ENCODE measurements at regions not wholly inside any gene's neighbourhood (a gene's known extent, or its start where the extent isn't known, plus 50 kb on each side); places are given as distances from the start of the nearest gene placed in this dataset.
"Not testable (repeated sequence)": the region's sequence is repeated elsewhere in the genome, so short reads cannot be mapped to it uniquely, and the experiment has no call there.

- H3K4me1 Mint-ChIP-seq (ENCODE audit: low read depth): no peaks in the 10 kb centered on the region
- peaks cover 11% of the 10 kb centered on the region for H3K27me3 Mint-ChIP-seq
- H3K27ac Mint-ChIP-seq: no peak overlapping the region
- no peaks in the 10 kb centered on the region for H3K9me3 Mint-ChIP-seq
- no peaks in the 10 kb centered on the region for H3K36me3 Mint-ChIP-seq (ENCODE audit: low read depth)
- no peak overlapping the region for H3K4me3 Mint-ChIP-seq
Measured at GRCh38 chr12:105466901-105467598, 136.6 kb downstream of the C12orf75 start.

GRCh38 chr12:105467710-105468366 lies 137.3 kb downstream of the C12orf75 start:
- Mint-ChIP-seq H3K4me1 (ENCODE audit: low read depth) (no peaks in the 10 kb centered on the region), H3K27me3 (peaks cover 11% of the 10 kb centered on the region), H3K27ac (no peak overlapping the region), H3K36me3 (ENCODE audit: low read depth) (no peaks in the 10 kb centered on the region), H3K4me3 (no peak overlapping the region), H3K9me3 (no peaks in the 10 kb centered on the region)

- H3K9me3 Mint-ChIP-seq: no peaks in the 10 kb centered on the region
- peaks cover 11% of the 10 kb centered on the region for H3K27me3 Mint-ChIP-seq
- no peak overlapping the region for H3K27ac Mint-ChIP-seq
- H3K4me3 Mint-ChIP-seq: no peak overlapping the region
- H3K4me1 Mint-ChIP-seq (ENCODE audit: low read depth): no peaks in the 10 kb centered on the region
- H3K36me3 Mint-ChIP-seq (ENCODE audit: low read depth): no peaks in the 10 kb centered on the region
Measured at GRCh38 chr12:105468464-105468863, 138.0 kb downstream of the C12orf75 start.

- no peaks in the 10 kb centered on the region for H3K36me3 Mint-ChIP-seq (ENCODE audit: low read depth)
Measured at GRCh38 chr12:105469211-105469610, 138.7 kb downstream of the C12orf75 start.

GRCh38 chr12:105469701-105470100 lies 139.2 kb downstream of the C12orf75 start:
- H3K36me3 Mint-ChIP-seq (ENCODE audit: low read depth): no peaks in the 10 kb centered on the region
- H3K27ac Mint-ChIP-seq: no peak overlapping the region
- H3K9me3 Mint-ChIP-seq: no peaks in the 10 kb centered on the region
- peaks cover 8% of the 10 kb centered on the region for H3K27me3 Mint-ChIP-seq
- no peak overlapping the region for H3K4me3 Mint-ChIP-seq
- H3K4me1 Mint-ChIP-seq (ENCODE audit: low read depth): no peaks in the 10 kb centered on the region

More at GRCh38 chr12:105469211-105469610, 138.7 kb downstream of the C12orf75 start:
- H3K9me3 Mint-ChIP-seq: no peaks in the 10 kb centered on the region
- no peak overlapping the region for H3K27ac Mint-ChIP-seq
- no peaks in the 10 kb centered on the region for H3K4me1 Mint-ChIP-seq (ENCODE audit: low read depth)
- peaks cover 8% of the 10 kb centered on the region for H3K27me3 Mint-ChIP-seq
- H3K4me3 Mint-ChIP-seq: no peak overlapping the region

GRCh38 chr12:105470102-105470501 lies 139.6 kb downstream of the C12orf75 start:
- Mint-ChIP-seq H3K9me3 (no peaks in the 10 kb centered on the region), H3K27me3 (peaks cover 7% of the 10 kb centered on the region), H3K36me3 (ENCODE audit: low read depth) (no peaks in the 10 kb centered on the region), H3K4me1 (ENCODE audit: low read depth) (no peaks in the 10 kb centered on the region), H3K27ac (no peak overlapping the region), H3K4me3 (no peak overlapping the region)

- peaks cover 4% of the 10 kb centered on the region for H3K27me3 Mint-ChIP-seq
- no peaks in the 10 kb centered on the region for H3K9me3 Mint-ChIP-seq
- no peaks in the 10 kb centered on the region for H3K4me1 Mint-ChIP-seq (ENCODE audit: low read depth)
- no peak overlapping the region for H3K4me3 Mint-ChIP-seq
- no peak overlapping the region for H3K27ac Mint-ChIP-seq
- H3K36me3 Mint-ChIP-seq (ENCODE audit: low read depth): no peaks in the 10 kb centered on the region
Measured at GRCh38 chr12:105470601-105471000, 140.1 kb downstream of the C12orf75 start.

- Mint-ChIP-seq H3K27ac (no peak overlapping the region), H3K9me3 (no peaks in the 10 kb centered on the region), H3K36me3 (ENCODE audit: low read depth) (no peaks in the 10 kb centered on the region), H3K27me3 (peaks cover 8% of the 10 kb centered on the region), H3K4me1 (ENCODE audit: low read depth) (no peaks in the 10 kb centered on the region), H3K4me3 (no peak overlapping the region)
Measured at GRCh38 chr12:105474672-105475071, 144.2 kb downstream of the C12orf75 start.

GRCh38 chr12:105476616-105477015 lies 146.1 kb downstream of the C12orf75 start:
- Mint-ChIP-seq H3K4me1 (ENCODE audit: low read depth) (no peaks in the 10 kb centered on the region), H3K27ac (no peak overlapping the region), H3K36me3 (ENCODE audit: low read depth) (no peaks in the 10 kb centered on the region), H3K27me3 (peaks cover 8% of the 10 kb centered on the region), H3K4me3 (no peak overlapping the region), H3K9me3 (no peaks in the 10 kb centered on the region)

- Mint-ChIP-seq H3K4me1 (ENCODE audit: low read depth) (no peaks in the 10 kb centered on the region), H3K4me3 (no peak overlapping the region), H3K9me3 (no peaks in the 10 kb centered on the region), H3K27ac (no peak overlapping the region), H3K27me3 (peaks cover 8% of the 10 kb centered on the region), H3K36me3 (ENCODE audit: low read depth) (no peaks in the 10 kb centered on the region)
Measured at GRCh38 chr12:105477873-105478272, 147.4 kb downstream of the C12orf75 start.

GRCh38 chr12:105478788-105479187 lies 148.3 kb downstream of the C12orf75 start:
- H3K4me3 Mint-ChIP-seq; H3K36me3 Mint-ChIP-seq (ENCODE audit: low read depth); H3K4me1 Mint-ChIP-seq (ENCODE audit: low read depth); H3K9me3 Mint-ChIP-seq; H3K27ac Mint-ChIP-seq; H3K27me3 Mint-ChIP-seq: not testable (repeated sequence)

GRCh38 chr12:105479710-105480109 lies 149.2 kb downstream of the C12orf75 start:
- Mint-ChIP-seq H3K4me3 (no peak overlapping the region), H3K4me1 (ENCODE audit: low read depth) (no peaks in the 10 kb centered on the region), H3K36me3 (ENCODE audit: low read depth) (no peaks in the 10 kb centered on the region), H3K27ac (no peak overlapping the region), H3K9me3 (no peaks in the 10 kb centered on the region), H3K27me3 (peaks cover 5% of the 10 kb centered on the region)

- H3K4me3 Mint-ChIP-seq: no peak overlapping the region
- H3K27ac Mint-ChIP-seq: no peak overlapping the region
- H3K36me3 Mint-ChIP-seq (ENCODE audit: low read depth): no peaks in the 10 kb centered on the region
- peaks cover 4% of the 10 kb centered on the region for H3K27me3 Mint-ChIP-seq
- no peaks in the 10 kb centered on the region for H3K4me1 Mint-ChIP-seq (ENCODE audit: low read depth)
- H3K9me3 Mint-ChIP-seq: no peaks in the 10 kb centered on the region
Measured at GRCh38 chr12:105480162-105480561, 149.7 kb downstream of the C12orf75 start.

GRCh38 chr12:105481392-105482300 lies 151.2 kb downstream of the C12orf75 start:
- H3K4me1 Mint-ChIP-seq (ENCODE audit: low read depth): no peaks in the 10 kb centered on the region
- H3K27me3 Mint-ChIP-seq: no peaks in the 10 kb centered on the region
- no peak overlapping the region for H3K4me3 Mint-ChIP-seq
- no peak overlapping the region for H3K27ac Mint-ChIP-seq
- no peaks in the 10 kb centered on the region for H3K9me3 Mint-ChIP-seq
- no peaks in the 10 kb centered on the region for H3K36me3 Mint-ChIP-seq (ENCODE audit: low read depth)

GRCh38 chr12:105482951-105483350 lies 152.5 kb downstream of the C12orf75 start:
- H3K4me1 Mint-ChIP-seq (ENCODE audit: low read depth): no peaks in the 10 kb centered on the region
- H3K27me3 Mint-ChIP-seq: no peaks in the 10 kb centered on the region
- H3K9me3 Mint-ChIP-seq: no peaks in the 10 kb centered on the region
- no peaks in the 10 kb centered on the region for H3K36me3 Mint-ChIP-seq (ENCODE audit: low read depth)
- H3K27ac Mint-ChIP-seq: no peak overlapping the region
- no peak overlapping the region for H3K4me3 Mint-ChIP-seq
